ENCODE measurements at regions not wholly inside any gene's neighbourhood (a gene's known extent, or its start where the extent isn't known, plus 50 kb on each side); places are given as distances from the start of the nearest gene placed in this dataset.
A peak's percentile ranks its signal among the peaks of the same experiment; 100 is the strongest.

GRCh38 chr22:49660321-49660720, 167.4 kb downstream of the BRD1 start:
- DNase-seq = no peak

- DNase-seq = no peak
Measured at GRCh38 chr22:49659924-49660315, 167.8 kb downstream of the BRD1 start.

GRCh38 chr22:49659281-49659923, 168.3 kb downstream of the BRD1 start:
- DNase-seq = no peak

- DNase-seq = peak in 2 of 56 donors; percentile 12 to 20
Measured at GRCh38 chr22:49658902-49659280, 168.8 kb downstream of the BRD1 start.

GRCh38 chr22:49657974-49658590, 169.6 kb downstream of the BRD1 start:
- DNase-seq = no peak

GRCh38 chr22:49657275-49657973, 170.2 kb downstream of the BRD1 start:
- DNase-seq = no peak

- peak in 6 of 56 donors; percentile 11 to 47 (median 28) for DNase-seq
Measured at GRCh38 chr22:49656883-49657274, 170.8 kb downstream of the BRD1 start.

- DNase-seq = no peak
Measured at GRCh38 chr22:49656291-49656851, 171.3 kb downstream of the BRD1 start.

- no peak for DNase-seq
Measured at GRCh38 chr22:49655168-49655812, 172.4 kb downstream of the BRD1 start.

- DNase-seq = no peak
Measured at GRCh38 chr22:49650336-49651241, 177.1 kb downstream of the BRD1 start.

GRCh38 chr22:49649166-49650068, 178.3 kb downstream of the BRD1 start:
- DNase-seq = no peak

GRCh38 chr22:49648053-49648452, 179.6 kb downstream of the BRD1 start:
- no peak for DNase-seq

- no peak for DNase-seq
Measured at GRCh38 chr22:49647627-49648026, 180.0 kb downstream of the BRD1 start.

- DNase-seq = no peak
Measured at GRCh38 chr22:49646876-49647275, 180.8 kb downstream of the BRD1 start.

- no peak for DNase-seq
Measured at GRCh38 chr22:49645791-49646550, 181.7 kb downstream of the BRD1 start.

GRCh38 chr22:49645257-49645656, 182.4 kb downstream of the BRD1 start:
- no peak for DNase-seq

GRCh38 chr22:49643998-49644397, 183.7 kb downstream of the BRD1 start:
- DNase-seq = no peak

- no peak for DNase-seq
Measured at GRCh38 chr22:49643466-49643865, 184.2 kb downstream of the BRD1 start.

GRCh38 chr22:49642741-49643140, 184.9 kb downstream of the BRD1 start:
- DNase-seq = no peak
